ENCODE measurements at regions not wholly inside any gene's neighbourhood (a gene's known extent, or its start where the extent isn't known, plus 50 kb on each side); places are given as distances from the start of the nearest gene placed in this dataset.
"Not testable (repeated sequence)": the region's sequence is repeated elsewhere in the genome, so short reads cannot be mapped to it uniquely, and the experiment has no call there.

GRCh38 chr21:23809573-23809972, 1797.7 kb downstream of the MRPL39 start:
- no peak for DNase-seq

GRCh38 chr21:23806966-23807548, 1800.2 kb downstream of the MRPL39 start:
- not testable (repeated sequence) for DNase-seq

- no peak for DNase-seq
These were observed 1802.4 kb downstream of the MRPL39 start for GRCh38 chr21:23804866-23805265.

- no peak for DNase-seq
These were observed 1806.0 kb downstream of the MRPL39 start for GRCh38 chr21:23801292-23801691.

- no peak for DNase-seq
These were observed 1807.9 kb downstream of the MRPL39 start for GRCh38 chr21:23799376-23799775.

- no peak for DNase-seq
These were observed 1815.0 kb downstream of the MRPL39 start for GRCh38 chr21:23792300-23792699.

- DNase-seq: no peak
These were observed 1817.4 kb downstream of the MRPL39 start for GRCh38 chr21:23789864-23790263.

- DNase-seq: no peak
These were observed 1827.0 kb downstream of the MRPL39 start for GRCh38 chr21:23780326-23780725.

- DNase-seq: no peak
These were observed 1863.5 kb downstream of the MRPL39 start for GRCh38 chr21:23743821-23744220.

GRCh38 chr21:23740463-23740862, 1866.8 kb downstream of the MRPL39 start:
- DNase-seq: no peak

- no peak for DNase-seq
These were observed 1874.5 kb downstream of the MRPL39 start for GRCh38 chr21:23732776-23733175.

- DNase-seq: no peak
These were observed 1878.0 kb downstream of the MRPL39 start for GRCh38 chr21:23729331-23729730.

- DNase-seq: no peak
These were observed 1881.7 kb downstream of the MRPL39 start for GRCh38 chr21:23725576-23725975.

GRCh38 chr21:23718446-23719285, 1888.6 kb downstream of the MRPL39 start:
- DNase-seq: no peak

- DNase-seq: no peak
These were observed 1895.1 kb downstream of the MRPL39 start for GRCh38 chr21:23712166-23712565.

- DNase-seq: no peak
These were observed 1900.8 kb downstream of the MRPL39 start for GRCh38 chr21:23706431-23706830.

- no peak for DNase-seq
These were observed 1907.9 kb downstream of the MRPL39 start for GRCh38 chr21:23699402-23699801.

- DNase-seq: no peak
These were observed 1908.7 kb downstream of the MRPL39 start for GRCh38 chr21:23698619-23699018.

GRCh38 chr21:23695443-23695842, 1911.8 kb downstream of the MRPL39 start:
- no peak for DNase-seq

GRCh38 chr21:23694390-23694789, 1912.9 kb downstream of the MRPL39 start:
- no peak for DNase-seq

- DNase-seq: no peak
These were observed 1917.0 kb downstream of the MRPL39 start for GRCh38 chr21:23690316-23690715.

GRCh38 chr21:23686737-23687523, 1920.4 kb downstream of the MRPL39 start:
- DNase-seq: no peak

- DNase-seq: no peak
These were observed 1922.8 kb downstream of the MRPL39 start for GRCh38 chr21:23684431-23684830.

All from right hindlimb (tissue), 1 donor.